HL-60 (cell line): ENCODE measurements at regions not wholly inside any gene's neighbourhood (a gene's known extent, or its start where the extent isn't known, plus 50 kb on each side); places are given as distances from the start of the nearest gene placed in this dataset.

Source experiments
- GABPA ChIP-seq: IDR thresholded peaks from 2 replicates; pipeline ENCODE4 v1.6.1; 2012; ENCODE audit warnings: low read depth
- POLR2AphosphoS5 ChIP-seq: IDR thresholded peaks from 2 replicates; pipeline ENCODE4 v1.6.1; 2012; ENCODE audit warnings: low read depth
- TF ChIP-seq, protein P1 (sequence below): IDR thresholded peaks from one replicate; pipeline ENCODE4 v1.5.1; 2011; ENCODE audit warnings: low read length, control low read depth, inconsistent platforms; ENCODE audit not compliant: insufficient read depth
- TF ChIP-seq, protein P2 (sequence below): IDR thresholded peaks from 2 replicates; pipeline ENCODE4 v1.6.1; 2012; ENCODE audit warnings: low read depth; ENCODE audit not compliant: insufficient replicate concordance

DNA sequence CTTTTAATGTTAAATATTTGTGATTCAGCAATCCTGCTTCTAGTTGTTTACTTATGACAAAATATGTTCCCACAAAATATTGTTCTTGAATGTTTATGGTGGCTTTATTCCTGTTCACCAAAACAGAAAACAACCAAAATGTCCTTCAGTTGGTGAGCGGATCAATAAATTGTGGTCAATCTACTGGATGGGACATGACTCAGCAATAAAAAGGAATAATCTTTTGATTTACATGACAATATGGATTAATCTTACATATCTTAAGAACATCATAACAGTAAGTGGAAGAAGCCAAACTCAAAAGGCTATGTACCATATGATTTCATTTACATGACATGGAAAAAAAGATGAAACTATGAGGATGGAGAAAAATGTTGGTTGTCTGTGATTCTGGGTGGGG is 691.3 kb upstream of the GHITM start:
- TF ChIP-seq, protein P1, sequence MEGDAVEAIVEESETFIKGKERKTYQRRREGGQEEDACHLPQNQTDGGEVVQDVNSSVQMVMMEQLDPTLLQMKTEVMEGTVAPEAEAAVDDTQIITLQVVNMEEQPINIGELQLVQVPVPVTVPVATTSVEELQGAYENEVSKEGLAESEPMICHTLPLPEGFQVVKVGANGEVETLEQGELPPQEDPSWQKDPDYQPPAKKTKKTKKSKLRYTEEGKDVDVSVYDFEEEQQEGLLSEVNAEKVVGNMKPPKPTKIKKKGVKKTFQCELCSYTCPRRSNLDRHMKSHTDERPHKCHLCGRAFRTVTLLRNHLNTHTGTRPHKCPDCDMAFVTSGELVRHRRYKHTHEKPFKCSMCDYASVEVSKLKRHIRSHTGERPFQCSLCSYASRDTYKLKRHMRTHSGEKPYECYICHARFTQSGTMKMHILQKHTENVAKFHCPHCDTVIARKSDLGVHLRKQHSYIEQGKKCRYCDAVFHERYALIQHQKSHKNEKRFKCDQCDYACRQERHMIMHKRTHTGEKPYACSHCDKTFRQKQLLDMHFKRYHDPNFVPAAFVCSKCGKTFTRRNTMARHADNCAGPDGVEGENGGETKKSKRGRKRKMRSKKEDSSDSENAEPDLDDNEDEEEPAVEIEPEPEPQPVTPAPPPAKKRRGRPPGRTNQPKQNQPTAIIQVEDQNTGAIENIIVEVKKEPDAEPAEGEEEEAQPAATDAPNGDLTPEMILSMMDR = no peak
- TF ChIP-seq POLR2AphosphoS5 (no peak), GABPA (no peak)
- TF ChIP-seq, protein P2, sequence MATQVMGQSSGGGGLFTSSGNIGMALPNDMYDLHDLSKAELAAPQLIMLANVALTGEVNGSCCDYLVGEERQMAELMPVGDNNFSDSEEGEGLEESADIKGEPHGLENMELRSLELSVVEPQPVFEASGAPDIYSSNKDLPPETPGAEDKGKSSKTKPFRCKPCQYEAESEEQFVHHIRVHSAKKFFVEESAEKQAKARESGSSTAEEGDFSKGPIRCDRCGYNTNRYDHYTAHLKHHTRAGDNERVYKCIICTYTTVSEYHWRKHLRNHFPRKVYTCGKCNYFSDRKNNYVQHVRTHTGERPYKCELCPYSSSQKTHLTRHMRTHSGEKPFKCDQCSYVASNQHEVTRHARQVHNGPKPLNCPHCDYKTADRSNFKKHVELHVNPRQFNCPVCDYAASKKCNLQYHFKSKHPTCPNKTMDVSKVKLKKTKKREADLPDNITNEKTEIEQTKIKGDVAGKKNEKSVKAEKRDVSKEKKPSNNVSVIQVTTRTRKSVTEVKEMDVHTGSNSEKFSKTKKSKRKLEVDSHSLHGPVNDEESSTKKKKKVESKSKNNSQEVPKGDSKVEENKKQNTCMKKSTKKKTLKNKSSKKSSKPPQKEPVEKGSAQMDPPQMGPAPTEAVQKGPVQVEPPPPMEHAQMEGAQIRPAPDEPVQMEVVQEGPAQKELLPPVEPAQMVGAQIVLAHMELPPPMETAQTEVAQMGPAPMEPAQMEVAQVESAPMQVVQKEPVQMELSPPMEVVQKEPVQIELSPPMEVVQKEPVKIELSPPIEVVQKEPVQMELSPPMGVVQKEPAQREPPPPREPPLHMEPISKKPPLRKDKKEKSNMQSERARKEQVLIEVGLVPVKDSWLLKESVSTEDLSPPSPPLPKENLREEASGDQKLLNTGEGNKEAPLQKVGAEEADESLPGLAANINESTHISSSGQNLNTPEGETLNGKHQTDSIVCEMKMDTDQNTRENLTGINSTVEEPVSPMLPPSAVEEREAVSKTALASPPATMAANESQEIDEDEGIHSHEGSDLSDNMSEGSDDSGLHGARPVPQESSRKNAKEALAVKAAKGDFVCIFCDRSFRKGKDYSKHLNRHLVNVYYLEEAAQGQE = no peak
